ENCODE measurements at regions not wholly inside any gene's neighbourhood (a gene's known extent, or its start where the extent isn't known, plus 50 kb on each side); places are given as distances from the start of the nearest gene placed in this dataset.

DNA sequence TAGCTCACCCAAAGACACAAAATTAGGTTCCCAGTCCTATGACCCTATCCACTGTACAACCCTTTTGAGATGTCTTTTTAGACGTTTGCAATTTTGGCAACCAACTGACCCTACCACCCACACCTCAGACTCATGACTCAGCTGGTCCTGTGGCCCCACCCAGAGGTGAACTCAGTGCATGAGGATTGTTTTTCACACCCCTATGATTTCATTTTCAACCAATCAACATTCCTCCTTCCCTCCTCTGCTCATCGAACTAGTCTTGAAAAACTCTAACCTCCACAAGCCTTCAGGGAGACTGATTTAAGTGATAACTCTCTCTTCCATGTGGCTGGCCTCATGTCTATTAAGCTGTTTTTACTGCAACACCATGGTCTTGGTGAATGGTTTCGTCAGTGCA lies 350.7 kb downstream of the UQCRFS1 start:
- Histone ChIP-seq H3K9ac (ENCODE audit: low read length) (no peak overlapping the region), H3K36me3 (ENCODE audit: control insufficient read depth, insufficient read depth, low read length) (no peaks in the 10 kb centered on the region), H3K56ac (ENCODE audit: low read length) (no peak overlapping the region), H4K8ac (ENCODE audit: low read depth, low read length) (no peak overlapping the region), H3K4me1 (ENCODE audit: control insufficient read depth, low read depth, low read length) (no peaks in the 10 kb centered on the region), H3K79me2 (ENCODE audit: control insufficient read depth, insufficient read depth, low read length) (no peaks in the 10 kb centered on the region), H2BK5ac (ENCODE audit: low read length) (no peak overlapping the region), H3K18ac (ENCODE audit: low read length) (no peak overlapping the region), H2BK120ac (ENCODE audit: low read depth, low read length) (no peak overlapping the region), H3K4ac (ENCODE audit: low read depth, low read length) (no peak overlapping the region), H3K23ac (ENCODE audit: low read length) (no peak overlapping the region), H3K79me1 (ENCODE audit: low read length) (no peaks in the 10 kb centered on the region), H3K27me3 (ENCODE audit: insufficient read depth, low read length, poor library complexity) (no peaks in the 10 kb centered on the region), H4K5ac (ENCODE audit: low read length) (no peak overlapping the region), H3K27ac (ENCODE audit: low read depth, low read length) (no peak overlapping the region), H3K4me2 (ENCODE audit: low read length) (no peak overlapping the region), H3K4me3 (ENCODE audit: low read length) (no peak overlapping the region), H2BK15ac (replicated peaks; ENCODE audit: low read depth) (no peak overlapping the region), H2AK5ac (ENCODE audit: low read length) (no peak overlapping the region)
- DNase-seq, result peak; percentile 42
- WGBS (ENCODE audit: extremely low coverage, insufficient coverage, low lambda C conversion rate), result no CpG with 5 or more reads among the region's 3 CpGs

GRCh38 chr19:28859811-28860210 lies 353.1 kb downstream of the UQCRFS1 start:
- Histone ChIP-seq H3K27ac (ENCODE audit: low read depth, low read length) (no peak overlapping the region), H4K5ac (ENCODE audit: low read length) (no peak overlapping the region), H3K4me2 (ENCODE audit: low read length) (no peak overlapping the region), H2AK5ac (ENCODE audit: low read length) (no peak overlapping the region), H2BK15ac (replicated peaks; ENCODE audit: low read depth) (no peak overlapping the region), H3K4me1 (ENCODE audit: control insufficient read depth, low read depth, low read length) (no peaks in the 10 kb centered on the region), H3K36me3 (ENCODE audit: control insufficient read depth, insufficient read depth, low read length) (no peaks in the 10 kb centered on the region), H4K8ac (ENCODE audit: low read depth, low read length) (no peak overlapping the region), H3K79me1 (ENCODE audit: low read length) (no peaks in the 10 kb centered on the region), H3K27me3 (ENCODE audit: insufficient read depth, low read length, poor library complexity) (no peaks in the 10 kb centered on the region), H3K79me2 (ENCODE audit: control insufficient read depth, insufficient read depth, low read length) (no peaks in the 10 kb centered on the region), H3K4ac (ENCODE audit: low read depth, low read length) (no peak overlapping the region), H2BK120ac (ENCODE audit: low read depth, low read length) (no peak overlapping the region), H3K18ac (ENCODE audit: low read length) (no peak overlapping the region), H2BK5ac (ENCODE audit: low read length) (no peak overlapping the region), H3K56ac (ENCODE audit: low read length) (no peak overlapping the region), H3K23ac (ENCODE audit: low read length) (no peak overlapping the region), H3K4me3 (ENCODE audit: low read length) (no peak overlapping the region), H3K9ac (ENCODE audit: low read length) (no peak overlapping the region)
- no CpG with 5 or more reads among the region's 6 CpGs for WGBS (ENCODE audit: extremely low coverage, insufficient coverage, low lambda C conversion rate)
- no peak for DNase-seq

DNA sequence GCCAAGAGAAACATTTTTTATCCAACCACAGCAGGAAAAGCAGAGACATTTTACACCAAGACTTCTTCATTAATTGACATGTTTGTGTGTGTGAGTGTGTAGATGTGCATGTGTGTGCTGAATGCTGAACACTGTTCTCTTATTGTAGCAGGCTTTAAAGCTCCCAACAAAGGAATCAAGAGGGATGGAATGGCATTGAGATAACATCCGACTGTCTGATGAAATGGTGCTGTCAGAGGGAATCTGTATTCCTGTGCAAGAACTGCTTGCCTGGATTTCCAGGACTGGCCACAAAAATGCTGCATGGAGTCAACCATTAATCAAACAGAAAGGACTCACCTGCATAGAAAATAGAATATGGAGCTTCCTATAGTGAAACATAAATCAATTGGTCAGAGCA lies 354.0 kb downstream of the UQCRFS1 start:
- no peak for DNase-seq
- H3K4me3 ChIP-seq (ENCODE audit: low read length), result no peak overlapping the region
- H2BK15ac ChIP-seq (replicated peaks; ENCODE audit: low read depth), result no peak overlapping the region
- no peak overlapping the region for H3K9ac ChIP-seq (ENCODE audit: low read length)
- no peaks in the 10 kb centered on the region for H3K27me3 ChIP-seq (ENCODE audit: insufficient read depth, low read length, poor library complexity)
- no peaks in the 10 kb centered on the region for H3K4me1 ChIP-seq (ENCODE audit: control insufficient read depth, low read depth, low read length)
- H3K18ac ChIP-seq (ENCODE audit: low read length), result no peak overlapping the region
- H3K23ac ChIP-seq (ENCODE audit: low read length), result no peak overlapping the region
- no peak overlapping the region for H3K56ac ChIP-seq (ENCODE audit: low read length)
- no peak overlapping the region for H2AK5ac ChIP-seq (ENCODE audit: low read length)
- H3K79me2 ChIP-seq (ENCODE audit: control insufficient read depth, insufficient read depth, low read length), result no peaks in the 10 kb centered on the region
- H3K4me2 ChIP-seq (ENCODE audit: low read length), result no peak overlapping the region
- H3K27ac ChIP-seq (ENCODE audit: low read depth, low read length), result no peak overlapping the region
- no CpG with 5 or more reads among the region's 1 CpG for WGBS (ENCODE audit: extremely low coverage, insufficient coverage, low lambda C conversion rate)
- no peak overlapping the region for H3K4ac ChIP-seq (ENCODE audit: low read depth, low read length)
- no peaks in the 10 kb centered on the region for H3K36me3 ChIP-seq (ENCODE audit: control insufficient read depth, insufficient read depth, low read length)
- H4K5ac ChIP-seq (ENCODE audit: low read length), result no peak overlapping the region
- H4K8ac ChIP-seq (ENCODE audit: low read depth, low read length), result no peak overlapping the region
- H2BK5ac ChIP-seq (ENCODE audit: low read length), result no peak overlapping the region
- H2BK120ac ChIP-seq (ENCODE audit: low read depth, low read length), result no peak overlapping the region
- no peaks in the 10 kb centered on the region for H3K79me1 ChIP-seq (ENCODE audit: low read length)

- WGBS (ENCODE audit: extremely low coverage, insufficient coverage, low lambda C conversion rate), result no CpG with 5 or more reads among the region's 3 CpGs
- Histone ChIP-seq H3K4me3 (ENCODE audit: low read length) (no peak overlapping the region), H3K79me1 (ENCODE audit: low read length) (no peaks in the 10 kb centered on the region), H3K36me3 (ENCODE audit: control insufficient read depth, insufficient read depth, low read length) (no peaks in the 10 kb centered on the region), H3K18ac (ENCODE audit: low read length) (no peak overlapping the region), H4K8ac (ENCODE audit: low read depth, low read length) (no peak overlapping the region), H4K5ac (ENCODE audit: low read length) (no peak overlapping the region), H3K79me2 (ENCODE audit: control insufficient read depth, insufficient read depth, low read length) (no peaks in the 10 kb centered on the region), H3K23ac (ENCODE audit: low read length) (no peak overlapping the region), H3K4me1 (ENCODE audit: control insufficient read depth, low read depth, low read length) (no peaks in the 10 kb centered on the region), H3K56ac (ENCODE audit: low read length) (no peak overlapping the region), H3K27me3 (ENCODE audit: insufficient read depth, low read length, poor library complexity) (no peaks in the 10 kb centered on the region), H3K4ac (ENCODE audit: low read depth, low read length) (no peak overlapping the region), H3K27ac (ENCODE audit: low read depth, low read length) (no peak overlapping the region), H2BK15ac (replicated peaks; ENCODE audit: low read depth) (no peak overlapping the region), H3K9ac (ENCODE audit: low read length) (no peak overlapping the region), H2BK120ac (ENCODE audit: low read depth, low read length) (no peak overlapping the region), H2AK5ac (ENCODE audit: low read length) (no peak overlapping the region), H2BK5ac (ENCODE audit: low read length) (no peak overlapping the region), H3K4me2 (ENCODE audit: low read length) (no peak overlapping the region)
- no peak for DNase-seq
Observed at GRCh38 chr19:28857967-28858366, 355.0 kb downstream of the UQCRFS1 start.

GRCh38 chr19:28855216-28855615 lies 357.7 kb downstream of the UQCRFS1 start:
- Histone ChIP-seq H3K27me3 (ENCODE audit: insufficient read depth, low read length, poor library complexity) (no peaks in the 10 kb centered on the region), H3K79me1 (ENCODE audit: low read length) (no peaks in the 10 kb centered on the region), H3K4ac (ENCODE audit: low read depth, low read length) (no peak overlapping the region), H3K27ac (ENCODE audit: low read depth, low read length) (no peak overlapping the region), H3K36me3 (ENCODE audit: control insufficient read depth, insufficient read depth, low read length) (no peaks in the 10 kb centered on the region), H3K56ac (ENCODE audit: low read length) (no peak overlapping the region), H3K4me2 (ENCODE audit: low read length) (no peak overlapping the region), H4K8ac (ENCODE audit: low read depth, low read length) (no peak overlapping the region), H3K4me3 (ENCODE audit: low read length) (no peak overlapping the region), H2BK15ac (replicated peaks; ENCODE audit: low read depth) (no peak overlapping the region), H2AK5ac (ENCODE audit: low read length) (no peak overlapping the region), H3K18ac (ENCODE audit: low read length) (no peak overlapping the region), H3K79me2 (ENCODE audit: control insufficient read depth, insufficient read depth, low read length) (no peaks in the 10 kb centered on the region), H3K9ac (ENCODE audit: low read length) (no peak overlapping the region), H3K4me1 (ENCODE audit: control insufficient read depth, low read depth, low read length) (no peaks in the 10 kb centered on the region), H2BK120ac (ENCODE audit: low read depth, low read length) (no peak overlapping the region), H3K23ac (ENCODE audit: low read length) (no peak overlapping the region), H4K5ac (ENCODE audit: low read length) (no peak overlapping the region), H2BK5ac (ENCODE audit: low read length) (no peak overlapping the region)
- no CpG with 5 or more reads among the region's 3 CpGs for WGBS (ENCODE audit: extremely low coverage, insufficient coverage, low lambda C conversion rate)
- no peak for DNase-seq

GRCh38 chr19:28847468-28847867 lies 365.5 kb downstream of the UQCRFS1 start:
- peak; percentile 56 for DNase-seq
- Histone ChIP-seq H2BK5ac (ENCODE audit: low read length) (no peak overlapping the region), H3K18ac (ENCODE audit: low read length) (no peak overlapping the region), H3K79me1 (ENCODE audit: low read length) (no peaks in the 10 kb centered on the region), H2AK5ac (ENCODE audit: low read length) (no peak overlapping the region), H4K8ac (ENCODE audit: low read depth, low read length) (no peak overlapping the region), H3K9ac (ENCODE audit: low read length) (no peak overlapping the region), H3K36me3 (ENCODE audit: control insufficient read depth, insufficient read depth, low read length) (no peaks in the 10 kb centered on the region), H3K4ac (ENCODE audit: low read depth, low read length) (no peak overlapping the region), H2BK15ac (replicated peaks; ENCODE audit: low read depth) (no peak overlapping the region), H3K4me3 (ENCODE audit: low read length) (no peak overlapping the region), H3K27me3 (ENCODE audit: insufficient read depth, low read length, poor library complexity) (no peaks in the 10 kb centered on the region), H2BK120ac (ENCODE audit: low read depth, low read length) (no peak overlapping the region), H3K79me2 (ENCODE audit: control insufficient read depth, insufficient read depth, low read length) (no peaks in the 10 kb centered on the region), H3K4me2 (ENCODE audit: low read length) (no peak overlapping the region), H3K27ac (ENCODE audit: low read depth, low read length) (no peak overlapping the region), H3K56ac (ENCODE audit: low read length) (no peak overlapping the region), H3K23ac (ENCODE audit: low read length) (no peak overlapping the region), H4K5ac (ENCODE audit: low read length) (no peak overlapping the region), H3K4me1 (ENCODE audit: control insufficient read depth, low read depth, low read length) (no peaks in the 10 kb centered on the region)
- WGBS (ENCODE audit: extremely low coverage, insufficient coverage, low lambda C conversion rate), result no CpG with 5 or more reads among the region's 4 CpGs

Data from mesendoderm (in vitro differentiated cells).